ENCODE measurements at regions not wholly inside any gene's neighbourhood (a gene's known extent, or its start where the extent isn't known, plus 50 kb on each side); places are given as distances from the start of the nearest gene placed in this dataset.

GRCh38 chr16:49939495-49939894 is 83.6 kb upstream of the ZNF423 start:
- TF ChIP-seq ZNF274 (IDR thresholded peaks at IDR 0.05; ENCODE audit: low read depth, low read length) (no peak), SRF (IDR thresholded peaks at IDR 0.05; ENCODE audit: low read depth) (no peak), CTCF (IDR thresholded peaks at IDR 0.05 in 2 of 3, conservative IDR thresholded peaks at IDR 0.05 in 1 of 3; ENCODE audit: borderline replicate concordance in 1 of 3, insufficient read depth in 1 of 3, low read depth in 2 of 3, low read length in 2 of 3) (no peak), ELF1 (IDR thresholded peaks at IDR 0.05; ENCODE audit: borderline replicate concordance, low read depth) (no peak), POLR2A (IDR thresholded peaks at IDR 0.05; ENCODE audit: borderline replicate concordance, extremely low read depth, insufficient read depth, insufficient read length) (no peak), SIN3A (IDR thresholded peaks at IDR 0.05; ENCODE audit: low read depth) (no peak), TCF7L2 (IDR thresholded peaks at IDR 0.05; ENCODE audit: borderline replicate concordance, extremely low read depth, insufficient read depth, insufficient read length) (no peak), POLR2AphosphoS5 (IDR thresholded peaks at IDR 0.05; ENCODE audit: low read depth, low read length) (no peak), EZH2 (IDR thresholded peaks at IDR 0.05) (no peak), EZH2phosphoT487 (IDR thresholded peaks at IDR 0.05; ENCODE audit: borderline replicate concordance) (no peak), YY1 (IDR thresholded peaks at IDR 0.05; ENCODE audit: extremely low read depth, insufficient replicate concordance, low read depth, low read length) (no peak)
- TF ChIP-seq, protein P1, sequence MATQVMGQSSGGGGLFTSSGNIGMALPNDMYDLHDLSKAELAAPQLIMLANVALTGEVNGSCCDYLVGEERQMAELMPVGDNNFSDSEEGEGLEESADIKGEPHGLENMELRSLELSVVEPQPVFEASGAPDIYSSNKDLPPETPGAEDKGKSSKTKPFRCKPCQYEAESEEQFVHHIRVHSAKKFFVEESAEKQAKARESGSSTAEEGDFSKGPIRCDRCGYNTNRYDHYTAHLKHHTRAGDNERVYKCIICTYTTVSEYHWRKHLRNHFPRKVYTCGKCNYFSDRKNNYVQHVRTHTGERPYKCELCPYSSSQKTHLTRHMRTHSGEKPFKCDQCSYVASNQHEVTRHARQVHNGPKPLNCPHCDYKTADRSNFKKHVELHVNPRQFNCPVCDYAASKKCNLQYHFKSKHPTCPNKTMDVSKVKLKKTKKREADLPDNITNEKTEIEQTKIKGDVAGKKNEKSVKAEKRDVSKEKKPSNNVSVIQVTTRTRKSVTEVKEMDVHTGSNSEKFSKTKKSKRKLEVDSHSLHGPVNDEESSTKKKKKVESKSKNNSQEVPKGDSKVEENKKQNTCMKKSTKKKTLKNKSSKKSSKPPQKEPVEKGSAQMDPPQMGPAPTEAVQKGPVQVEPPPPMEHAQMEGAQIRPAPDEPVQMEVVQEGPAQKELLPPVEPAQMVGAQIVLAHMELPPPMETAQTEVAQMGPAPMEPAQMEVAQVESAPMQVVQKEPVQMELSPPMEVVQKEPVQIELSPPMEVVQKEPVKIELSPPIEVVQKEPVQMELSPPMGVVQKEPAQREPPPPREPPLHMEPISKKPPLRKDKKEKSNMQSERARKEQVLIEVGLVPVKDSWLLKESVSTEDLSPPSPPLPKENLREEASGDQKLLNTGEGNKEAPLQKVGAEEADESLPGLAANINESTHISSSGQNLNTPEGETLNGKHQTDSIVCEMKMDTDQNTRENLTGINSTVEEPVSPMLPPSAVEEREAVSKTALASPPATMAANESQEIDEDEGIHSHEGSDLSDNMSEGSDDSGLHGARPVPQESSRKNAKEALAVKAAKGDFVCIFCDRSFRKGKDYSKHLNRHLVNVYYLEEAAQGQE (IDR thresholded peaks at IDR 0.05; ENCODE audit: low read depth) = no peak

Measured in HCT116 (cell line).